ENCODE measurements at regions not wholly inside any gene's neighbourhood (a gene's known extent, or its start where the extent isn't known, plus 50 kb on each side); places are given as distances from the start of the nearest gene placed in this dataset.
"Not testable (repeated sequence)": the region's sequence is repeated elsewhere in the genome, so short reads cannot be mapped to it uniquely, and the experiment has no call there.

GRCh38 chr2:18971628-18972027 is 382.3 kb upstream of the NT5C1B start:
- no peak for ATAC-seq
- Histone ChIP-seq H3K27ac (no peak overlapping the region), H3K9me3 (no peaks in the 10 kb centered on the region), H3K4me3 (no peak overlapping the region), H3K27me3 (no peaks in the 10 kb centered on the region), H3K4me1 (no peaks in the 10 kb centered on the region), H3K36me3 (no peaks in the 10 kb centered on the region)
- TF ChIP-seq CTCF (IDR thresholded peaks at IDR 0.05): no peak
- intact Hi-C loops (cut with DNase I): no loop called here
- DNase-seq: no peak

- Histone ChIP-seq H3K27ac (no peak overlapping the region), H3K36me3 (no peaks in the 10 kb centered on the region), H3K4me1 (no peaks in the 10 kb centered on the region), H3K27me3 (no peaks in the 10 kb centered on the region), H3K9me3 (no peaks in the 10 kb centered on the region), H3K4me3 (no peak overlapping the region)
- no peak for TF ChIP-seq CTCF (IDR thresholded peaks at IDR 0.05)
- DNase-seq (no peak), ATAC-seq (no peak)
- intact Hi-C loops (cut with DNase I): no loop called here
Observed at GRCh38 chr2:18971069-18971378, 381.7 kb upstream of the NT5C1B start.

GRCh38 chr2:18966131-18966530 is 376.8 kb upstream of the NT5C1B start:
- Histone ChIP-seq H3K36me3 (no peaks in the 10 kb centered on the region), H3K4me1 (no peaks in the 10 kb centered on the region), H3K27ac (no peak overlapping the region), H3K27me3 (no peaks in the 10 kb centered on the region), H3K9me3 (no peaks in the 10 kb centered on the region), H3K4me3 (no peak overlapping the region)
- no peak for TF ChIP-seq CTCF (IDR thresholded peaks at IDR 0.05)
- no peak for DNase-seq
- intact Hi-C loops (cut with DNase I): no loop called here
- ATAC-seq: no peak

- intact Hi-C loops (cut with DNase I); DNase-seq; H3K4me3 ChIP-seq; H3K36me3 ChIP-seq; ATAC-seq; H3K27ac ChIP-seq; H3K9me3 ChIP-seq; H3K4me1 ChIP-seq; H3K27me3 ChIP-seq: not testable (repeated sequence)
Observed at GRCh38 chr2:18963739-18964256, 374.4 kb upstream of the NT5C1B start.

GRCh38 chr2:18961991-18962421 is 372.6 kb upstream of the NT5C1B start:
- no peaks in the 10 kb centered on the region for H3K36me3 ChIP-seq
- ATAC-seq: no peak
- DNase-seq: no peak
- H3K9me3 ChIP-seq: no peaks in the 10 kb centered on the region
- no peak overlapping the region for H3K27ac ChIP-seq
- H3K4me1 ChIP-seq: no peaks in the 10 kb centered on the region
- intact Hi-C loops (cut with DNase I): no loop called here
- no peaks in the 10 kb centered on the region for H3K27me3 ChIP-seq
- no peak overlapping the region for H3K4me3 ChIP-seq
- TF ChIP-seq CTCF (IDR thresholded peaks at IDR 0.05): no peak

GRCh38 chr2:18959952-18960717 is 370.8 kb upstream of the NT5C1B start:
- DNase-seq (no peak), ATAC-seq (no peak)
- no peaks in the 10 kb centered on the region for H3K4me1 ChIP-seq
- no peaks in the 10 kb centered on the region for H3K36me3 ChIP-seq
- no peaks in the 10 kb centered on the region for H3K27me3 ChIP-seq
- intact Hi-C loops (cut with DNase I): no loop called here
- H3K9me3 ChIP-seq: no peaks in the 10 kb centered on the region
- H3K4me3 ChIP-seq: no peak overlapping the region
- H3K27ac ChIP-seq: no peak overlapping the region
- TF ChIP-seq CTCF (IDR thresholded peaks at IDR 0.05): no peak

Measured in upper lobe of right lung (tissue), 1 donor.